Right lobe of liver (tissue), 4 donors: ENCODE measurements at regions not wholly inside any gene's neighbourhood (a gene's known extent, or its start where the extent isn't known, plus 50 kb on each side); places are given as distances from the start of the nearest gene placed in this dataset.

ENCODE experiments used
- POLR2A ChIP-seq: fragments of 450-650 bp; IDR thresholded peaks from one replicate; pipeline ENCODE4 v1.6.1; 2017; ENCODE audit warnings: antibody characterized with exemption, mild to moderate bottlenecking
- TF ChIP-seq, protein P1 (sequence below), 4 donors: fragments of 200-600 bp in 3 of 4; fragments of 450-650 bp in 1 of 4; IDR thresholded peaks; one replicate each; pipeline versions ENCODE4 v1.5.1 to v1.8.0; 2016 to 2022; ENCODE audit warnings: antibody characterized with exemption in 4 of 4, mild to moderate bottlenecking in 2 of 4
- donor health status: DM: no; HTN: no; CAD: no.
- donor health status: DM: no; HTN: no; CAD: no.
- donor health status: DM: no; HTN: yes; CAD: no.

- TF ChIP-seq, protein P1, sequence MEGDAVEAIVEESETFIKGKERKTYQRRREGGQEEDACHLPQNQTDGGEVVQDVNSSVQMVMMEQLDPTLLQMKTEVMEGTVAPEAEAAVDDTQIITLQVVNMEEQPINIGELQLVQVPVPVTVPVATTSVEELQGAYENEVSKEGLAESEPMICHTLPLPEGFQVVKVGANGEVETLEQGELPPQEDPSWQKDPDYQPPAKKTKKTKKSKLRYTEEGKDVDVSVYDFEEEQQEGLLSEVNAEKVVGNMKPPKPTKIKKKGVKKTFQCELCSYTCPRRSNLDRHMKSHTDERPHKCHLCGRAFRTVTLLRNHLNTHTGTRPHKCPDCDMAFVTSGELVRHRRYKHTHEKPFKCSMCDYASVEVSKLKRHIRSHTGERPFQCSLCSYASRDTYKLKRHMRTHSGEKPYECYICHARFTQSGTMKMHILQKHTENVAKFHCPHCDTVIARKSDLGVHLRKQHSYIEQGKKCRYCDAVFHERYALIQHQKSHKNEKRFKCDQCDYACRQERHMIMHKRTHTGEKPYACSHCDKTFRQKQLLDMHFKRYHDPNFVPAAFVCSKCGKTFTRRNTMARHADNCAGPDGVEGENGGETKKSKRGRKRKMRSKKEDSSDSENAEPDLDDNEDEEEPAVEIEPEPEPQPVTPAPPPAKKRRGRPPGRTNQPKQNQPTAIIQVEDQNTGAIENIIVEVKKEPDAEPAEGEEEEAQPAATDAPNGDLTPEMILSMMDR (IDR thresholded peaks at IDR 0.05) = no peak
- no peak for TF ChIP-seq POLR2A
Measured at GRCh38 chr1:198936371-198937083, 297.7 kb downstream of the PTPRC start.
